Adrenal gland (tissue), 9 donors: ENCODE measurements at regions not wholly inside any gene's neighbourhood (a gene's known extent, or its start where the extent isn't known, plus 50 kb on each side); places are given as distances from the start of the nearest gene placed in this dataset.

Experiments
- DNase-seq, 7 donors: peaks; one replicate each; pipeline ENCODE4 v3.0.0-alpha.2; 2019 to 2020
- H3K27ac ChIP-seq, 5 donors: fragments of 200-600 bp; sonication (generic) in 4 of 5; 1 replicate in 3 of 5; 2 replicates in 2 of 5; pipeline versions ENCODE4 v1.5.1 to v1.8.0; 2016 to 2020; ENCODE audit warnings: mild to moderate bottlenecking in 1 of 5
- H3K27me3 ChIP-seq: fragments of 200-600 bp; 2 replicates; pipeline ENCODE4 v1.8.0; 2021
- H3K36me3 ChIP-seq, 2 donors: fragments of 200-600 bp; replicated peaks in 1 of 2; 1 replicate in 1 of 2; 2 replicates in 1 of 2; pipeline versions ENCODE4 v1.5.1 to v1.8.0; 2018 to 2022
- H3K4me1 ChIP-seq, 2 donors: fragments of 200-600 bp; replicated peaks in 1 of 2; 1 replicate in 1 of 2; 2 replicates in 1 of 2; pipeline versions ENCODE4 v1.5.1 to v1.8.0; 2018 to 2021
- H3K4me3 ChIP-seq, 4 donors: fragments of 200-600 bp; sonication (generic) in 3 of 4; one replicate each; pipeline ENCODE4 v1.5.1; 2016 to 2018
- H3K9me3 ChIP-seq, 3 donors: fragments of 200-600 bp; sonication (generic) in 1 of 3; replicated peaks in 1 of 3; 1 replicate in 2 of 3; 2 replicates in 1 of 3; pipeline versions ENCODE4 v1.5.1 to v1.8.0; 2016 to 2021
- CTCF ChIP-seq, 6 experiments: fragments of 450-650 bp in 4 of 6; fragments of 200-600 bp in 2 of 6; sonication (generic) in 1 of 6; IDR thresholded peaks; 1 replicate in 5 of 6; 2 replicates in 1 of 6; pipeline versions ENCODE4 v1.5.1 to v1.8.0; 2016 to 2021; ENCODE audit warnings: antibody characterized with exemption in 6 of 6, mild to moderate bottlenecking in 2 of 6, moderate library complexity in 1 of 6
- POLR2A ChIP-seq, 2 donors: fragments of 450-650 bp; IDR thresholded peaks; one replicate each; pipeline ENCODE4 v1.6.1; 2017; ENCODE audit warnings: antibody characterized with exemption in 2 of 2, mild to moderate bottlenecking in 2 of 2, moderate library complexity in 1 of 2
- WGBS, 4 donors: extraction: QIAGEN DNeasy Blood & Tissue Kit in 2 of 4; methylation state at CpG; one replicate each; pipeline versions ENCODE4 v1.1.5 to v1.1.7; 2013 to 2017; 5-methylcytosine and 5-hydroxymethylcytosine counted together
- intact Hi-C, 2 donors: fragments of 100-400 bp; cut with DNase I; formaldehyde crosslinking; loops; one replicate each; pipeline versions ENCODE4 v1.14.1 to v1.15.0; 2022 to 2023
- donor health status: healthy with polysubstance abuse.
- donor health status: Bipolar disorder and iron deficiency.
- donor health status: DM: yes; HTN: yes; CAD: no.
- donor health status: DM: no; HTN: no; CAD: no.
- donor health status: DM: no; HTN: no; CAD: no.

- Histone ChIP-seq H3K4me1 (no peaks in the 10 kb centered on the region), H3K4me3 (no peak overlapping the region), H3K36me3 (no peaks in the 10 kb centered on the region), H3K27me3 (no peaks in the 10 kb centered on the region), H3K27ac (no peak overlapping the region), H3K9me3 (no peaks in the 10 kb centered on the region)
- no peak for DNase-seq
- intact Hi-C loops, result no loop called here
- TF ChIP-seq CTCF (IDR thresholded peaks at IDR 0.05) (no peak), POLR2A (IDR thresholded peaks at IDR 0.05) (no peak)
- 79 to 86% (median 82%) methylated on average over 9 of the region's 9 CpGs for WGBS, 4 donors
Measured at GRCh38 chr11:69953356-69953755, 124.8 kb upstream of the ANO1 start.

GRCh38 chr11:69954756-69955155, 123.4 kb upstream of the ANO1 start:
- H3K27me3 ChIP-seq, result no peaks in the 10 kb centered on the region
- intact Hi-C loops, result no loop called here
- H3K4me3 ChIP-seq, result no peak overlapping the region
- 72 to 88% (median 80%) methylated on average over 6 to 12 of the region's 12 CpGs for WGBS, 4 donors
- TF ChIP-seq CTCF (IDR thresholded peaks at IDR 0.05) (no peak), POLR2A (IDR thresholded peaks at IDR 0.05) (no peak)
- no peaks in the 10 kb centered on the region for H3K9me3 ChIP-seq
- H3K36me3 ChIP-seq, result no peaks in the 10 kb centered on the region
- H3K4me1 ChIP-seq, result no peaks in the 10 kb centered on the region
- no peak for DNase-seq
- no peak overlapping the region for H3K27ac ChIP-seq

GRCh38 chr11:69956669-69957190, 121.4 kb upstream of the ANO1 start:
- WGBS, 4 donors, result 73 to 87% (median 82%) methylated on average over 7 to 8 of the region's 8 CpGs
- TF ChIP-seq POLR2A (IDR thresholded peaks at IDR 0.05), result no peak
- no peak for TF ChIP-seq CTCF (IDR thresholded peaks at IDR 0.05)
- no peak overlapping the region for H3K27ac ChIP-seq
- no peaks in the 10 kb centered on the region for H3K4me1 ChIP-seq
- H3K27me3 ChIP-seq, result no peaks in the 10 kb centered on the region
- no peaks in the 10 kb centered on the region for H3K36me3 ChIP-seq
- no peaks in the 10 kb centered on the region for H3K9me3 ChIP-seq
- no peak for DNase-seq
- intact Hi-C loops, result no loop called here
- H3K4me3 ChIP-seq, result no peak overlapping the region

GRCh38 chr11:69957849-69958248, 120.3 kb upstream of the ANO1 start:
- no peak for TF ChIP-seq CTCF (IDR thresholded peaks at IDR 0.05)
- no peak for TF ChIP-seq POLR2A (IDR thresholded peaks at IDR 0.05)
- H3K4me1 ChIP-seq, result no peaks in the 10 kb centered on the region
- no peaks in the 10 kb centered on the region for H3K9me3 ChIP-seq
- no peak overlapping the region for H3K27ac ChIP-seq
- H3K27me3 ChIP-seq, result no peaks in the 10 kb centered on the region
- H3K36me3 ChIP-seq, result no peaks in the 10 kb centered on the region
- WGBS, 4 donors, result 83 to 94% (median 84%) methylated on average over 7 of the region's 7 CpGs
- H3K4me3 ChIP-seq, result no peak overlapping the region
- intact Hi-C loops, result no loop called here
- no peak for DNase-seq
